ENCODE measurements at regions not wholly inside any gene's neighbourhood (a gene's known extent, or its start where the extent isn't known, plus 50 kb on each side); places are given as distances from the start of the nearest gene placed in this dataset.
"Not testable (repeated sequence)": the region's sequence is repeated elsewhere in the genome, so short reads cannot be mapped to it uniquely, and the experiment has no call there.

DNA sequence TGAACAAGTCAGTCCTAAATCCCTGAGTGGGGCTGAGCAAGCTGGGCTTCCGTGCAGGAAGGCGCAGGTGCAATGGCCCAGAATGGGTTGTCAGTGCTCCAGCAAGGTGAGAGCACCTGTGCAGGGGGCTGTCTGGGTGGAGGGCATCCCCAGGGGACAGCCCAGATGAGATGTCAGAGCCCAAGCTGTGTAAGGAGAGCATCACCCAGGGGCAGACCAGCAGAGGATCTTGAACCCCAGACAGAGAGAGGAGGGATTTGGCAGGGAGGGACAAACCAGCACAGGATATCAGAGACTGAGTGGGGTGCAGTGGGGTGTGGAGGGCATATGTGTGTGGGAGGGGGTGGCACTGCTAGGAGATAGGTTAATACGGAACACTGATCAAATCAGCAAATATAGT lies 114.9 kb upstream of the TMEM45B start:
- DNase-seq, result no peak

DNA sequence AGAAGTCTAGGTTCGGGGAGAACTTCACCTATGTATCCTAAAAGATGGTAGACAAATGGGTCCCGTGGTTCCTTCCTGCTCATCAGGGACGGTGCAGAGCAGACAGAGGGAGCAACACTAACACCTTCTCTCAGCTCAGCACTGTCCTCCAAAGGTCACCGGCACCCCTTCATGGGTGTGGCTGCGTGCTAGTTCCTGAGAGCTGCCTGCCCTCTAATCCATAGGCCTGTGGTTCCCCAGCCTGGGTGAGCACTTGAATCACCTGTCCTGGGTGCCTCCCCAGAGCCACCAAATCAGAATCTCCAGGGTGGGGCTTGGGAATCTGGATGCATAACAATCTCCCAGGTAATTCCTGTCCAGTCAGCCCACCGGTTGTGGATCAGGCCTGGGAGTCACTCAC lies 113.9 kb upstream of the TMEM45B start:
- no peak for DNase-seq

DNA sequence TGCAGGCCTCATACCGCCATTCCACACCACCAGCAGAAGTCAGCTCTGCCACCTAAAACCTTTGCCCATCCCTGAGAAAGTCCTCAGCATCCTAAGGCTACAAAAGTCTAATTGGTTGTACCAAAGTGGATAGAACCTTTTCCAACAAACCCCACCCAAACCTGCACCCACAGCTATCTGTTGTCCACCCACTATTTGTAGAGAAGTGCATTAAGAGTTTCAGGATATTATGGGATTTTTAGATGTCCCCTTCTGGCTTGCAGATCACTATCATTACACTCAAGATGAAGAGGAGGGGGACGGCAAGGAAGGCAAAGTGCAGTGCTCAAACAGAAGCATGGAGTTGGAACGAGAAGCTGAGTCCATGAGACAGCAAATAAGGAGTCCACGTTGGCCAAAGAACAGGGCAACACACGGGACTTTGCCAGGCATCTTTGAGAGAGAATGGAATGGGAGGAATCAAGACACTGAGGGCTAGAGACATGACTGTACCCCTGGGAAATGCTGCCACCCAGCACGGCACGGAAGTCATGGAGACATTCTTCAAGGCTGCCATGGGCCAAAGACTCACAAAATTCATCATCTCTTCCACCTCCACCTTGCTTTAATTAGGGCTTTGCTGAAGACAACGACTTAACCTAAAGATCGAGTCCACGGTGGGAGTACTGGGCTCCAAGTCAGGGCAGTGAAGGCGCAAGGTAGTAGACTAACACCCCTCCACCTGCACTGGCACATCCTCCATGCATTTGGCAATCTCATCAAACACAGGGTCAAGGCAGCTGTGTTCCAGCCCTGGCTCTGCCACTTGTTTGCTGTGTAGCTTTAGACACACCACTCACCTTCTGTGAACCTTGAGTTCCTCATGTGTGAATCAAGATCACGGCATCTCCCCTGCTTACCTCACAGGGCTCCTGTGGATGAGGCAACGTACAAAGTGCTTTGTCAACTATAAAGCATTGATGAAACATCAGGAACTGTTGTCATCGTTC lies 112.9 kb upstream of the TMEM45B start:
- DNase-seq, result no peak

DNA sequence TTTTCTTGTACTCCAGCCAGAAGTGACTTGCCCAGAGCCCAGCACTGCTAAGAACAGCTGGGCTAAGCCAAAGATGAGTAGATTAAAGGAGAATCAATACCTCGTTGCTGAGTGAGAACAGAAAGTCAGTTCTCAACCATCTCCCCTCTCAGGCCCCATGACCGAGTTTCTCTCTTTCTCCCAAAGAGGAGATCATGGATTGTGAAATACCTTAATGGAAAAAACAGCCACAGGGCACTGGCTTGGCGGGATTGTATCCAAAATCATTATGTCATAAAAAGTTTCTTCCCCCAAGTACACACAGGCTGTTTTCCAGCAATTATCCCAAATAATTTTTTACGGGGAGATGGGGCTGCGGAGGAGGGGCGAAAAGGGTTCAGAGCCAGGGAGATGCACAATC lies 111.8 kb upstream of the TMEM45B start:
- no peak for DNase-seq

DNA sequence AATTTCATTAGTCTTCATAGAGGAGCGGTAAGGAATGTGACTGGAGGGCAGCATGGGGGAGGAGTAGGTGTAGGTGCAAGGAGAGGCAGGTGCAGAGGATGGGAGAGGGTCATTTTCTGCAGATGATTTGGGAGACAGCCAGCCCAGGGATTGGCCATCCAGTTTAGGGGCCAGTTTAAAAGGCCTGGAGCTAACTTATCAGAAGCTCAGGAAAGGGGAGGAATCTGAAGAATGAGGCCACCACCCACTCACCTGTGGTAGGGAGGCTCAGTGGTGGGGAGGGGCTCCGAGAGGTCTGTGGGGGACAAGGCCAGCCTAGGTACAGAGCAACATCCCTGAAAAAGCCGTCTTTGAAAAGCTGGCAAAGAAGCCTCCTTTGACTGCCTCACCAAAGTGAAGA lies 110.8 kb upstream of the TMEM45B start:
- DNase-seq, result no peak

DNA sequence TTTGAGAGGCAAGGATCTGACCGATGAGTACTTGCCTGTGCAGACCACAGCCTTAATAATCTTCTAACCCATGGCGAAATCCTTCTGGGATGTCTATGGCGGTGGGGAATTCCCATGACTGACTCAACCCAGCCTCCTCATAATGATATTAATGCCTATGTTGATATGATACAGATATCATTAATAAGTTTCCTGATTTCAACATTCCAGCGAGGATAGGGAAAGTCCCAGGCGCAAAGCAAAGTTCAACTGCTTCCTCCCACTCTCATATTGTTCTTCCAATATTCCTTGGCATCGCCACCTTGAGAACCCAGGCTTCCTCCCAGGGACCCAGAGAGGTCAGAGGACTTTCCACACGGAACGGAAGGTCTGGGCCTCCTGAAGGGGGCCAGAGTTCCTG lies 110.3 kb upstream of the TMEM45B start:
- no peak for DNase-seq

DNA sequence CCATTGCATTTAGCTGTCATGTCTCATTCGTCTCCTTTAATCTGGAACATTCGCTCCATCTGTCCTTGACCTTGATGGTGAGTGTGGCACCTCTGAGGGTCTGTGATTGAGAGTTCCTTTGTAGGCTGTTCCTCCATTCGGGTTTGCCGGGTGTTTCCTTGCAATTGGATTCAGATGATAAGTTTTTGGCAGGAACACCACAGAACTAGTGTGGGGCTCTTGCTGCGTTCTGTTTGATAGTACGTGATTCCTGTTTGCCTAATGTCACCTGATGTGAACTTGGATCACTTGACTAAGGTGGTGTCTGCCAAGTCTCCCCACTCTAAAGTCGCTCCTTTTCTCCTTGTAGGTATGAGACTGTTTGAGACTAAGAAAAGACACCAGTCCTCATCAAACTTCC lies 109.7 kb upstream of the TMEM45B start:
- no peak for DNase-seq

DNA sequence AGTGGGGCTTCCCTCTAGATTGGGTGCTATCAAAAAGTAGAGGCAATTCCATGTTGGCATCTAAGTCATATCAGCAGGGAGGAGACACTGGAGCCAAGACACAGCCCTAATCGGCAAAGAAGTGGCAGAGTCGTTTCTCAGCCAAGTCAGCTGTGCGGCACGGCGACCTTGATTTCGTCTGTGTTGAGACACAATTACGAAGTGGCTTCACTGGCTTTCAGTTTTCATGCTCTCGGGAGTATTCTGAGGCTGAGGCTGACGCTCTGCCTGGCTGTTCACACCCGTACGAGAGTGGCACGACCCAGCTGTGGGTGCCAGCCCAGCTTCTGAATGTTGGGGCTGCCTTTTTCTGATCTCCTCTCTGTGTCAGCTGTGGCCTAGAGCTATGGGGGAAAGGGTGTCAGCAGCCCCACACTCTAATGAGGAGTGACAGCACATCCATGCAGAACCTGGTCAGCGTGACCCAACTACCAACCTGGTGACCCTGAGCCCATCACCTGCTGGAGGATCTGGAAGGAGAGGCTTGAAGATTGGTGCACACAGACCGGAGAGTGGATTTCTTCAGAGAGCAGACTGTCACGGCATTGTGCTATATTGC lies 105.7 kb upstream of the TMEM45B start:
- no peak for DNase-seq

DNA sequence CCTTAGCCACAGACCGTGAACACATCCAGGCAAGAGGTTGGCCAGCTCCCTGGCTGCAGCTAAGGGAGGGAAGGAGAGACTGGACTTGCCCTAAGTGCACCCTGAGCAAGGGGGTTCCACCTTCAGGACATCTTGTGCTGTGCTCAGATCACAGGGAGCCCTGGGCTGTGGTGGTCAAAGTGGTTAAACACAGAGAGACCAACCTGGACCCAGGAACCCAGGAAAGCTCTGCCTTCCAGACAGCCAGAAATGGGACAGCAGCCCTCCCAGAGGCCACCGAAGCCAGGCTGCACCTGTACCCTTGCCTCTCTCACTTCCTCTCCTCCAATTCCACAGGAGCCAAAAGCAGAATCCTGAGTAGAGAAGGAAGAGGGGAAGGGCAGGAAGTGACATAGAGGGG lies 105.2 kb upstream of the TMEM45B start:
- DNase-seq, result no peak

DNA sequence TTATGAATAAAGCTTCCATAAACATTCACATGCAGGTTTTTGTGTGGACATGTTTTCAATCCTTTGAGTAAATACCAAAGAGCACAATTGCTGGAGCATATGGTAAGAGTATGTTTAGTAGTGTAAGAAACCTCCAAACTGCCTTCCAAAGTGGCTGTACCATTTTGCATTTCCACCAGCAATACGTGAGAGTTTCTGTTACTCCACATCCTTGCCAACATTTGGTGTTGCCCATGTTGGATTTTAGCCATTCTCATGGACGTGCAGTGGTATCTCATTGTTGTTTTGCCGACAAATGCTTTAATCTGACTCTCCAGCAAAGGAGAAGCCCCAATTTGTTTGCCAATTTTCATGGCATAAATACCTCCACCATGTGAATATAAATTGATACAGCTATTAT lies 103.9 kb upstream of the TMEM45B start:
- no peak for DNase-seq

DNA sequence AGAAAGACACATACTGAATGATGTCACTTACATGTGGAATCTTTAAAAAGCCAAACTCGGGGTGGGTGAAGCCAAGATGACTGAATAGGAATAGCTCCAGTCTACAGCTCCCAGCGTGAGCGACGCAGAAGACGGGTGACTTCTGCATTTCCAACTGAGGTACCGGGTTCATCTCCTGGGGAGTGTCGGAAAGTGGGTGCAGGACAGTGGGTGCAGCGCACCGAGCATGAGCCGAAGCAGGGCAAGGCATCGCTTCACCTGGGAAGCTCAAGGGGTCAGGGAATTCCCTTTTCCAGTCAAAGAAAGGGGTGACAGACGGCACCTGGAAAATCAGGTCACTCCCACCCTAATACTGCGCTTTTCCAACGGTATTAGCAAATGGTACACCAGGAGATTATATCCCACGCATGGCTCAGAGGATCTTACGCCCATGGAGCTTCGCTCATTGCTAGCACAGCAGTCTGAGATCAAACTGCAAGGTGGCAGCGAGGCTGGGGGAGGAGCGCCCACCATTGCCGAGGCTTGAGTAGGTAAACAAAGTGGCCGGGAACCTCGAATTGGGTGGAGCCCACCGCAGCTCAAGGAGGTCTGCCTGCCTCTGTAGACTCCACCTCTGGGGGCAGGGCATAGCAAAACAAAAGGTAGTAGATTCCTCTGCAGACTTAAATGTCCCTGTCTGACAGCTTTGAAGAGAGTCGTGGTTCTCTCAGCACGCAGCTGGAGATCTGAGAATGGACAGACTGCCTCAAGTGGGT lies 103.0 kb upstream of the TMEM45B start:
- DNase-seq, result not testable (repeated sequence)

DNA sequence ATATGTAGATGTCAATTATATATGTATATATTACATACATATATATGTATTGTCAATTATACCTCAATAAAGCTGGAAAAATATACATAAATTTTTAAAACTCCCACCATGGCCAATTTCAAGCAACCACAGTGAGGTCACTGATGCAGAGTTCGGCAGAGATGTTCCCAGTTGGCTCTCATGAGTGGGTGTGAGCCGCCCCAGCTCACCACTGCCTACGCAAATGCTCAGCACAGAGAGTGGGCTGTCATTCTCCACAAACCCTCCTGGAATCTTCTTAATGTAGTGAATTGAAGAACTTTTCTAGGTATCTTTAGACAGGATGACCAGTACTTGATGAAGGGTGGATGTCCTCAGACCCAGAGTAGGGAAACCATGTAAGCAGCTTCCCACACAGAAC lies 96.6 kb upstream of the TMEM45B start:
- no peak for DNase-seq

DNA sequence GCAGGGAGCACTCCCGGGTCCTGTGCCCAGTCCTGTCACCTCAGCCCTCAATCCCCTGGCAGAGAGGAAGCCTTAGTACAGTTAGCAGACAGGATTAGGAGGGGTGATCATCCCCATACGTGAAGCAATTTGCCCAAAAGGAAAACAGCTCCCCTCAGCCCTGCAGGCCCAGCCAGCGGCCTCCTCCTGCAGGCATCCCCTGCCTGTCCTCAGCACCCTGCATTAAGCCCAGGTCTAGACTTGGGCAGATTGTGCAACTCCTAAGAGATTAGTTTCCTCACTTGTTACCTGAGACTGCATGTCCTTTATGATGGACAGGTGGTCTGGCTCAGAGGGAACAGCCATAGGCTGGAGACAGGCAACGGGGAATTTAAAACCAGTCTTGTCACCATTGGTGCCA lies 95.5 kb upstream of the TMEM45B start:
- no peak for DNase-seq

DNA sequence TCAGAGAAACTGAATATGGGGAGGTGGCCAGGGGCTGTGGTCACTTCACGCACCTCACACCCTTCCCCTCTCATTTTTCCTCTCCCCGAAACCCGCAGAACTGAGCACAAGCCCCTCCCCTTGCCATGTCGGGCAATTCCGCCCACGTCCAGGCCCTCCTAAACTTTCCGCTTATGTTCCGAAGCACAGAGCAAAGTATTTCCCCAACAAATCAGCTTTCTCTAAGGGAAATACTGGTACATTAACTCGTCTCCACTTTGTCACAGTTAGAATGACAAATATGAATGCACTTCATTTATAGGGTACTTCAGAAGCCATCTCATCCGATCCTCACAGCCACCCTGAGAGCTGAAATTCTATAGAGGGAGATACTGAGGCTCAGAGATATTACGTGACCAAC lies 94.7 kb upstream of the TMEM45B start:
- DNase-seq, result no peak

DNA sequence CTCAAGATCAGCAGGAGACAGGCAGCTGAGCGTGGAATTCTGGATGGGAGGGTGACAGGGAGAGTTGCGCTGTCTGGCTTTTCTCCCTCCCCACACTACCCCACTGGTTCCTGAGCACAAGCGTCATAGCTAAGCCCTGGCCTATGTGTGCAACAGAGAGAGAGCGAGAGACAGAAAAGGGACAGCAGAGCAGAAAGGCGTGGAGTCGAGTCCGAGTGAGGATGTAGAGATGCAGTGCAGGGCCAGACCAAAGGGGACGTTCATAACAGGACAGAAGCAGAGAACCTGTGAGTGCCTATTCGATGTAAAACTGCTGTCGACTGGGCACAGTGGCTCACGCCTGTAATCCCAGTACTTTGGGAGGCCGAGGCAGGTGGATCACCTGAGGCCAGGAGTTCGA lies 94.0 kb upstream of the TMEM45B start:
- no peak for DNase-seq

DNA sequence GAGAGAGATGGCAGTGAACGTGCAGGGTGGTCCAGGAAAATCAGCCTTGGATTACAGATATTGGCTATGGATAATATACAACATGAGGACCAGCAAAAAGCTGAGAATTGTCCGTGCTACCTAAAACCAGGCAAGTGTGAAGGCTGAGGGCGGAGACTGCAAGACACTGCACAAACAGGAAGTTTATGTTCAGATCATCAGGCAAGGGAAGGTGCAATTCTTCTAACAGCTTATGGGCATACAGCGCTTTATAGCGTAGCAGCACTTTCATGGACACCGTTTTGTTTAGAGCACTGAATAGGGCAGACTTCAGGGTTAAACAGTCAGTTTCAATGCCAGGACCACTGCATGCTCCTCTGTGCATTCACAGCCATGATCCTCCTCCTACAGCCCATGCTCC lies 93.1 kb upstream of the TMEM45B start:
- DNase-seq, result no peak

DNA sequence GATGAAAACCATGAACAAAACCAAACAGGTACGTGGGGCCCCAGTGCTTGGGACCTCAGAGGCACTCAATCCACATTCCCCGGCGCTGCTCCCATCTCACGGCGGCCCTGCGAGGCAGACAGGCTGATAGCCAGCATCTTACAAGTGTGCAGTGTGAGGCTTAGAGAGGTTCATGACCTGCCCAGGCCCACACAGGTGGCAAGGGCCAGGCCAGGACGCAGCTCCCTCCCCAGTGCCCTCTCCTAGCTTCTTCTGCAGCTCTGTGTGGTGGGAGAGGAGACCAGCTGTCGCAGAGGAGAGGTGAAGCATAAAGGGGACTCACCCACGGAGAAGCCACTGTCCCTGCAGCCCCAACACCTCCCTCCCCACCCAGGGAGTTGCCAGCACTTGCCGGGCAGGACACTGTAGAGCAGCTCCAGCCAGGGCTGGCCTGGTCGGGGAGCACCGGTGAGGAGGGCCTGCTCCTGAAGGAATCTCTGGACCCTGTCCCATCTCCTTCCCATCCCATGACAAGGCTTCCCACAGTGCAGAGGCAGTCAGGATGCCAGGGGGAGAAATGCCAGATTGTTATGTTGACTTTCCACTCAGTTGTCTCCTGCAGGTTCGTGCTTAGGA lies 92.4 kb upstream of the TMEM45B start:
- no peak for DNase-seq

DNA sequence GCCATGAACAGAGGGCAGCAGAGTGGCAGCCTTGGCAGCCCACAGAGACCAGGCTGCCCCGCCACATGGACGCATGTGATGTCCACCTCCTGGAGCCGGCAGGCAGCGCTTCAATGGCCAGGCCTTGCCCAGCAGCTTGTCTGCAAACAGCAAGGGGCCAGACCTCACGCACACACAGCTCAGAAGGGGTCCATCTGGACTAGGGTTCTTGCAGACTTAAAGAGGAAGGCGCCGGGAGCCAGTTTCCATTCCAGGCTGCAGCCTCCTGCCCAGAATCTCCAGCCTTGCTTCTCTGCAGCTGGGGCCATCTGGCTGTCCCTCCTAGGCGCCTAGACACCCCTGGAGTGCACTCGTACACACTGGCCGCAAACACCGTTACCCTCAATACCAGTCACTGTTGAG lies 91.9 kb upstream of the TMEM45B start:
- no peak for DNase-seq

DNA sequence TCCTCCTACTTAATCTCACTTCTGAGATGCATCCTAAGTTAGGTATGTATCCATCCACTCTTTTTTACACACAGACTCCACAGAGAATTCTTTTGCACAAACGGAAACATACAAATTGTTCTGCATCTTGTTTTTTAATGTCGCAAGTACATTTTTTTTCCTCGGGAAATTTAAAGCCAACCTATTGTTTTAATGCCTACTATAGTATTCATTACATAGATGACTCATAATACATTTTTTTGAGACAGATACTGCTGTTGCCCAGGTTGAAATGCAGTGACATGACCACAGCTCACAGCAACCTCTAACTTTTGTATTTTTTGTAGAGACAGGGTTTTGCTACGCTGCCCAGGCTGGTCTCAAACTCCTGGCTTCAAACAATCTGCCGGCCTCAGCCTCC lies 90.8 kb upstream of the TMEM45B start:
- no peak for DNase-seq

DNA sequence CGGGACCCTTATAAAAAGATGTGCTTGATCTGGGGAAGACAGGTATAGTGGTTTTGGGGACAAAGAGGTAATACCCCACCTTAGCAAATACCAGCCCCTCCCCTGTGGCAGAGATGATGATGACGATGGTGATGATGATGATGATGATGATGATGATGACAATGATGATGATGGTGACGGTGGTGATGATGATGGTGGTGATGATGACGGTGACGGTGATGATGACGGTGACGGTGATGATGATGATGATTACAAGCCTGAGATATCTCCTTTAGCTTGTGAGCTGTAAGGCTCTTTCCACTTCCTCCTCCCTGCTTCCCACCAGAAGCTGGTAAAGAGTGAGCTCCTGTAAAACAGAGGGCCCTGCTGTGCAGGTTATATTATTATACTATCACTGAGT lies 89.5 kb upstream of the TMEM45B start:
- no peak for DNase-seq

DNA sequence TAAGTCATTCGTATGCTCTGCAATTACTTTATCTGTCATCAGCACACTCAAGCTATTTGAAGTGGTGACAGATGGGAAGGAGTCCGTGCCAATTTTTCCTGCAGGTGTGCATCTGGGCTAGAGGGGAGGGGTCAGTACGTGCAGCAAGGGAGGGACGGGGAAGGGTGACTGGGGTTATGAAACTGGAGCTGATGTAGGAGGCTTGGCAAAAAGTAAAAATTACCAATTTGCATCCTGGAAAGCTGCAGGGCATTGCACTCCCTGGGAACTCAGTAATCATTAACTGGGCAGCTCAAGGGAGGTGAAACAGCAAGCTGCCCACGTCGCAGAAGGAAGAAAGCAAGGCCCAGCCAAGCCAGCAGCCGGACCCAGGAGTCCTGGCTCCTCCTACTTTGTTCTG lies 87.1 kb upstream of the TMEM45B start:
- DNase-seq, result no peak

DNA sequence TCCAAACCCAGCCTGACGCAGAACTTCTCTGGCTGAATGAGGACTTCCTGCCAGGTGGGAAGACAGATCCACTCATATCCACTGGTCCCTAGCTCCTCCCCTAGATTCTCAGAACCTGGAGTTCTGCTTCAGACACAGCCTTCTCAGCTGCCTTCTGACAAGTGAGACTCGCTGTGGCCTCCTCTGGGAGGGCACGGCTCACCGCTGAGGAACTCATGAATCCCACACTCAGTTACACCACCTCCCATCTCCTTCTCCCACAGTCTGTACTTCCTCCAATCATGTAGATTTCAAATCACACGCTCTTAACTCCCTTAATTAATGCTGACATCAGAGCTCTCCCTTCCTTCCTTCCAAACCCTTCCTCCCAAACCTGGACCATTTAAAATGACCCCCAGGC lies 86.4 kb upstream of the TMEM45B start:
- DNase-seq, result no peak

DNA sequence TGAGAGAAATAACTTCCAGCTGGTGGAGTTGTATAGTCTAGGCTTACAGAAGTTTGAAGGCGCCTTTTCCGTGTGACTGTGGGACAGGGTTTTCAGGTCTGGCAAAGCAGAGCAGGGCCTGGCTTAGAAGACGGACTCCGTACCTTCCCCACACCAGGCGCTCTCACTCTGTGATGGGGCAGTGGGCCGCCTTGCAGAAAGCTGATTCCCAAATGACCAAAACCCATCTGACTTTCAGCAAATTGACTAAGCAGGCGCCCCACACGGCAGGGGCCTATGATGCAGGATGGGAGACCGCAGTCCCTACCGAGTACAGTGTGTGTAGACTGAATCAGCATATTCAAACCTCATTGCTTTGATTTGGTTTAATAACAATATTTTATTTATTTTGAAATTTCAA lies 85.8 kb upstream of the TMEM45B start:
- no peak for DNase-seq

DNA sequence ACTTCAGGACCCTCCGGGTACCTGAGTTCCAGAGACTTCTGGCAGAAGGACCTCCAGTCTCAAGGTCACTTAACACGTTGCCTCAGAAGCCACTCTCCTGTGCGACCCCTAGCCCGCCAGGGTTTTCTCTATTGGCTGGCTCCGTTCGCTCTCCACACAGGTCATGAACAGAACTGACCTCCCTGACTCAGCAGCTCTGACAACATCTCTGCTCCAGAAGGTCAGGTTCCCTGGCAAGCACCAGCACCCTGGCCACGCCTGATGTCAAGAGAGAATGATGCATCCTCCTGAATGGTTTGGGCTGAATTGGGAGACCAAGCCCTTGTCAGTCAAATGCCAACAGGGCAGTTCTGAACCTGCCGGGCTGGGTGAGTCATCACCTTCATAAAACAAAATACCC lies 84.3 kb upstream of the TMEM45B start:
- no peak for DNase-seq
